H1 (cell line): ENCODE measurements at regions not wholly inside any gene's neighbourhood (a gene's known extent, or its start where the extent isn't known, plus 50 kb on each side); places are given as distances from the start of the nearest gene placed in this dataset.

Experiments used
- CTCF ChIA-PET: fragments of 300-600 bp; sonication (Branson Sonifier 250); formaldehyde crosslinking; loops from one replicate; lab custom pipeline; 2021; ENCODE audit not compliant: partially characterized antibody; lab: Charles Lee
- POLR2A ChIA-PET: fragments of 300-600 bp; sonication (Branson Sonifier 250); formaldehyde crosslinking; loops from one replicate; lab custom pipeline; 2021; ENCODE audit warnings: inconsistent platforms; ENCODE audit not compliant: partially characterized antibody; lab: Charles Lee
- DNase-seq, 2 experiments: peaks; one replicate each; pipeline versions ENCODE4 v3.0.0 to v3.0.0-alpha.2; 2010 to 2022; ENCODE audit warnings: low spot score in 2 of 2, low read depth in 1 of 2, mixed read lengths in 1 of 2
- FAIRE-seq: peaks from 2 replicates; lab custom pipeline; 2011; peaks lifted over from hg19 to GRCh38; lab: Jason Lieb, UNC
- H2AFZ ChIP-seq: 2 replicates; pipeline ENCODE4 v1.8.1; 2012; ENCODE audit warnings: low read length, inconsistent platforms
- H2AK5ac ChIP-seq: 2 replicates; pipeline ENCODE4 v1.6.1; 2013; ENCODE audit warnings: low read depth, low read length
- H2BK120ac ChIP-seq: replicated peaks from 2 replicates; pipeline ENCODE3; 2013; ENCODE audit warnings: low read depth, low read length, inconsistent platforms
- H2BK12ac ChIP-seq: 2 replicates; pipeline ENCODE4 v1.6.1; 2013; ENCODE audit warnings: low read depth, low read length
- H2BK15ac ChIP-seq: 2 replicates; pipeline ENCODE4 v1.6.1; 2013; ENCODE audit warnings: low read length
- H2BK20ac ChIP-seq: 2 replicates; pipeline ENCODE4 v1.6.1; 2013; ENCODE audit warnings: low read length
- H2BK5ac ChIP-seq: 2 replicates; pipeline ENCODE4 v1.6.1; 2013; ENCODE audit warnings: low read depth, low read length
- H3K14ac ChIP-seq: 2 replicates; pipeline ENCODE4 v1.6.1; 2013; ENCODE audit warnings: inconsistent platforms; ENCODE audit not compliant: insufficient read length
- H3K18ac ChIP-seq: 2 replicates; pipeline ENCODE4 v1.6.1; 2013; ENCODE audit warnings: low read length; ENCODE audit errors: extremely low read depth
- H3K23ac ChIP-seq: 2 replicates; pipeline ENCODE4 v1.6.1; 2013; ENCODE audit warnings: inconsistent platforms; ENCODE audit not compliant: insufficient read length
- H3K23me2 ChIP-seq: 2 replicates; pipeline ENCODE4 v1.6.1; 2013; ENCODE audit warnings: low read depth, low read length
- H3K27ac ChIP-seq: 2 replicates; pipeline ENCODE4 v1.6.1; 2011; ENCODE audit warnings: low read depth, low read length, inconsistent platforms
- H3K27me3 ChIP-seq, 4 experiments: replicated peaks in 1 of 4; 1 replicate in 1 of 4; 2 replicates in 3 of 4; pipeline versions ENCODE4 v1.6.1 to v1.8.1; 2011 to 2013; ENCODE audit warnings: low read length in 3 of 4, mild to moderate bottlenecking in 3 of 4, inconsistent platforms in 2 of 4, mixed read lengths in 2 of 4, moderate library complexity in 1 of 4; ENCODE audit not compliant: control insufficient read depth in 3 of 4, insufficient read depth in 3 of 4; ENCODE audit errors: extremely low read depth in 1 of 4
- H3K36me3 ChIP-seq, 4 experiments: 2 replicates each; pipeline versions ENCODE4 v1.6.1 to v1.8.1; 2011 to 2013; ENCODE audit warnings: mild to moderate bottlenecking in 4 of 4, low read length in 3 of 4, moderate library complexity in 2 of 4, control low read depth in 1 of 4, inconsistent platforms in 1 of 4; ENCODE audit not compliant: insufficient read depth in 4 of 4, control insufficient read depth in 2 of 4
- H3K4ac ChIP-seq: replicated peaks from 2 replicates; pipeline ENCODE3; 2013; ENCODE audit warnings: low read length, low read depth, mixed read lengths, inconsistent platforms; ENCODE audit not compliant: insufficient read length
- H3K4me1 ChIP-seq, 4 experiments: replicated peaks in 1 of 4; 1 replicate in 1 of 4; 2 replicates in 3 of 4; pipeline versions ENCODE4 v1.6.1 to v1.8.1; 2011 to 2013; ENCODE audit warnings: low read length in 3 of 4, inconsistent platforms in 2 of 4, mixed read lengths in 1 of 4; ENCODE audit not compliant: insufficient read depth in 4 of 4, control insufficient read depth in 3 of 4
- H3K4me2 ChIP-seq, 2 experiments: 2 replicates each; pipeline versions ENCODE4 v1.6.1 to v1.8.1; 2011 to 2013; ENCODE audit warnings: low read depth in 2 of 2, low read length in 2 of 2, control low read depth in 1 of 2, inconsistent platforms in 1 of 2, mild to moderate bottlenecking in 1 of 2; ENCODE audit not compliant: insufficient read depth in 1 of 2
- H3K4me3 ChIP-seq, 4 experiments: fragments of 200-600, 300-600 bp in 1 of 4; sonication (generic), shearing (Covaris generic), sonication (Bioruptor Twin) in 1 of 4; 2 replicates each; pipeline versions ENCODE4 v1.5.1 to v1.8.1; 2011 to 2016; ENCODE audit warnings: low read length in 4 of 4, low read depth in 3 of 4, control low read depth in 2 of 4, inconsistent platforms in 2 of 4, mild to moderate bottlenecking in 2 of 4, mixed read lengths in 1 of 4, moderate library complexity in 1 of 4; ENCODE audit not compliant: insufficient read depth in 2 of 4; ENCODE audit errors: extremely low read depth in 1 of 4
- H3K56ac ChIP-seq: replicated peaks from 2 replicates; pipeline ENCODE3; 2013; ENCODE audit warnings: low read depth, mild to moderate bottlenecking, mixed read lengths, low read length, inconsistent platforms; ENCODE audit not compliant: insufficient read length
- H3K79me1 ChIP-seq: 2 replicates; pipeline ENCODE4 v1.6.1; 2013; ENCODE audit warnings: low read depth, low read length, control low read depth
- H3K79me2 ChIP-seq, 2 experiments: 2 replicates each; pipeline versions ENCODE4 v1.6.1 to v1.8.1; 2012 to 2013; ENCODE audit warnings: low read length in 2 of 2, mild to moderate bottlenecking in 2 of 2, inconsistent platforms in 1 of 2; ENCODE audit not compliant: insufficient read depth in 2 of 2, control insufficient read depth in 1 of 2
- H3K9ac ChIP-seq, 4 experiments: replicated peaks in 1 of 4; 1 replicate in 1 of 4; 2 replicates in 3 of 4; pipeline versions ENCODE4 v1.6.1 to v1.8.1; 2011 to 2013; ENCODE audit warnings: low read depth in 3 of 4, low read length in 3 of 4, control low read depth in 2 of 4, mild to moderate bottlenecking in 2 of 4, moderate library complexity in 2 of 4, inconsistent platforms in 1 of 4; ENCODE audit errors: extremely low read depth in 1 of 4
- H3K9me3 ChIP-seq, 2 experiments: 2 replicates each; pipeline versions ENCODE4 v1.6.1 to v1.8.1; 2012 to 2013; ENCODE audit warnings: mild to moderate bottlenecking in 2 of 2, moderate library complexity in 2 of 2, control low read depth in 1 of 2, inconsistent platforms in 1 of 2, low read depth in 1 of 2, low read length in 1 of 2, mixed read lengths in 1 of 2; ENCODE audit not compliant: insufficient read depth in 2 of 2
- H4K20me1 ChIP-seq, 2 experiments: replicated peaks in 1 of 2; 2 replicates each; pipeline versions ENCODE3 to v1.8.1; 2011 to 2013; ENCODE audit warnings: inconsistent platforms in 2 of 2, low read length in 2 of 2, mild to moderate bottlenecking in 1 of 2; ENCODE audit not compliant: insufficient read depth in 2 of 2, control insufficient read depth in 1 of 2
- H4K5ac ChIP-seq: 2 replicates; pipeline ENCODE4 v1.6.1; 2013; ENCODE audit warnings: low read length, low read depth, mixed read lengths, inconsistent platforms; ENCODE audit not compliant: insufficient read length
- H4K8ac ChIP-seq: 2 replicates; pipeline ENCODE4 v1.8.0; 2013; ENCODE audit warnings: mild to moderate bottlenecking, moderate library complexity, low read length, inconsistent platforms; ENCODE audit not compliant: insufficient read depth; ENCODE audit errors: extremely low read depth
- H4K91ac ChIP-seq: replicated peaks from 2 replicates; pipeline ENCODE3; 2013; ENCODE audit warnings: low read length, mixed read lengths, inconsistent platforms; ENCODE audit not compliant: insufficient read length
- CBX5 ChIP-seq: fragments of 300-800, 300-1000 bp; sonication (generic); IDR thresholded peaks from 2 replicates; pipeline ENCODE4 v1.7.1; 2016; ENCODE audit warnings: antibody characterized with exemption, low read length, low read depth
- GTF2F1 ChIP-seq: IDR thresholded peaks from 2 replicates; pipeline ENCODE4 v1.6.1; 2012; ENCODE audit warnings: low read depth, low read length, improper control_type of control experiment, borderline replicate concordance
- JUN ChIP-seq: IDR thresholded peaks from 2 replicates; pipeline ENCODE4 v1.6.1; 2011; ENCODE audit warnings: low read depth, mild to moderate bottlenecking, improper control_type of control experiment, low read length
- JUND ChIP-seq: IDR thresholded peaks from 2 replicates; pipeline ENCODE4 v1.6.1; 2011; ENCODE audit warnings: mild to moderate bottlenecking, improper control_type of control experiment, low read length
- NANOG ChIP-seq: IDR thresholded peaks from 2 replicates; pipeline ENCODE4 v1.6.1; 2011; ENCODE audit warnings: low read length, low read depth, mild to moderate bottlenecking, inconsistent platforms; ENCODE audit not compliant: insufficient read depth, poor library complexity, severe bottlenecking
- RXRA ChIP-seq: IDR thresholded peaks from 2 replicates; pipeline ENCODE4 v1.6.1; 2011; ENCODE audit warnings: low read depth, mild to moderate bottlenecking, low read length, moderate library complexity; ENCODE audit not compliant: insufficient read depth
- SAP30 ChIP-seq: fragments of 300-600 bp; sonication (generic); IDR thresholded peaks from 2 replicates; pipeline ENCODE4 v1.7.1; 2012; ENCODE audit warnings: low read length, moderate library complexity, mild to moderate bottlenecking, inconsistent platforms; ENCODE audit not compliant: insufficient read depth, insufficient replicate concordance
- SP4 ChIP-seq: IDR thresholded peaks from 2 replicates; pipeline ENCODE4 v1.6.1; 2012; ENCODE audit warnings: low read length, inconsistent platforms
- SUZ12 ChIP-seq: fragments of 200-600 bp; sonication (generic); IDR thresholded peaks from 2 replicates; pipeline ENCODE4 v1.6.1; 2012; ENCODE audit warnings: mild to moderate bottlenecking, inconsistent platforms, low read length, moderate library complexity, mixed read lengths
- TAF1 ChIP-seq: IDR thresholded peaks from 2 replicates; pipeline ENCODE4 v1.6.1; 2011; ENCODE audit warnings: mild to moderate bottlenecking, low read depth, low read length
- TAF7 ChIP-seq: optimal IDR thresholded peaks from 2 replicates; pipeline ENCODE3; 2011; ENCODE audit warnings: low read depth, mild to moderate bottlenecking, inconsistent platforms, low read length, moderate library complexity, borderline replicate concordance
- TBP ChIP-seq: IDR thresholded peaks from 2 replicates; pipeline ENCODE4 v1.6.1; 2011; ENCODE audit warnings: low read depth, low read length, improper control_type of control experiment
- YY1 ChIP-seq: IDR thresholded peaks from 2 replicates; pipeline ENCODE4 v1.6.1; 2011; ENCODE audit warnings: low read depth, mild to moderate bottlenecking, low read length
- WGBS, 2 experiments: shearing (Covaris generic) in 1 of 2; methylation state at CpG; one replicate each; pipeline versions ENCODE4 v1.1.6 to v1.1.7; 2013 to 2015; ENCODE audit warnings: low lambda C conversion rate in 2 of 2, mixed read lengths in 2 of 2, inconsistent platforms in 1 of 2, low coverage in 1 of 2, missing lambda C conversion rate in 1 of 2; ENCODE audit not compliant: insufficient replicate concordance in 2 of 2, insufficient coverage in 1 of 2, insufficient read length in 1 of 2; ENCODE audit errors: extremely low coverage in 1 of 2, missing lambda C conversion rate in 1 of 2; 5-methylcytosine and 5-hydroxymethylcytosine counted together
- TF ChIP-seq, protein P1 (sequence below): IDR thresholded peaks from 2 replicates; pipeline ENCODE4 v1.6.1; 2012; ENCODE audit warnings: low read length, inconsistent platforms

DNA sequence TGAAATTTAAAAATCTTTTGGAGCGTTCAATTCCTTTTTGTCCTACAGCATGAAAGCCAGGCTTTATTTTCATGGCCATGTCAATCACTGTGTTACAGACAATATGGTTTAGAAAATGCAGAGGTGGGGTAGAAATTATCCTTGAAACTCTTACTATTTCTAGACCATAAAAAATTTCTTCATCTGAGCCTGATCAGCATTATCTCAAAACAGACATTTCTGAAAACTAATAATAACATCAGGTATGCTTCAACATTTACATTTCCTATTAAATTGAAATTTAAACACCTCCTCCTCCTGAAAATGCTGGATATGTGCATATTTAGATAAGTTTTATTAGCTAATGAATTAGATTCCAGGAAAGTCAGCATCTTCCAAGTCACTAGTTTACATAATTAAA, 570.6 kb downstream of the RIT2 start:
- Histone ChIP-seq H3K27me3 (no peaks in the 10 kb centered on the region), H4K5ac (peak overlapping the region; percentile 4), H3K9ac (no peak overlapping the region), H3K4me3 (peak overlapping the region in 1 of 4 experiments; percentile 1; a peak in 1 of 8 replicates), H3K4me2 (no peak overlapping the region), H3K4ac (no peak overlapping the region), H3K23ac (no peak overlapping the region), H4K91ac (no peak overlapping the region), H2BK5ac (no peak overlapping the region), H2BK15ac (no peak overlapping the region), H3K27ac (no peak overlapping the region), H3K79me1 (no peaks in the 10 kb centered on the region), H3K9me3 (no peaks in the 10 kb centered on the region), H4K20me1 (no peaks in the 10 kb centered on the region), H3K56ac (no peak overlapping the region), H2BK20ac (no peak overlapping the region), H4K8ac (no peak overlapping the region), H2AFZ (no peak overlapping the region), H3K79me2 (no peaks in the 10 kb centered on the region), H3K4me1 (peaks cover 0 to 5% (median 1%) of the 10 kb centered on the region in 4 experiments; a peak in 3 of 7 replicates), H2BK12ac (no peak overlapping the region), H3K18ac (no peak overlapping the region), H2AK5ac (no peak overlapping the region), H3K36me3 (no peaks in the 10 kb centered on the region), H3K14ac (no peak overlapping the region), H3K23me2 (no peaks in the 10 kb centered on the region), H2BK120ac (no peak overlapping the region)
- WGBS, 2 experiments: 79% methylated on average over 1 of the region's 1 CpG; no CpG with 5 or more reads in 1 of the 2 experiments
- ChIA-PET POLR2A (no interaction called here), CTCF (no interaction called here)
- DNase-seq (no peak), FAIRE-seq (no peak)
- TF ChIP-seq TBP (no peak), JUND (no peak), RXRA (no peak), TAF1 (no peak), NANOG (no peak), YY1 (no peak), TAF7 (no peak), SAP30 (no peak), GTF2F1 (no peak), SP4 (no peak), SUZ12 (no peak), JUN (no peak), CBX5 (no peak)
- TF ChIP-seq, protein P1, sequence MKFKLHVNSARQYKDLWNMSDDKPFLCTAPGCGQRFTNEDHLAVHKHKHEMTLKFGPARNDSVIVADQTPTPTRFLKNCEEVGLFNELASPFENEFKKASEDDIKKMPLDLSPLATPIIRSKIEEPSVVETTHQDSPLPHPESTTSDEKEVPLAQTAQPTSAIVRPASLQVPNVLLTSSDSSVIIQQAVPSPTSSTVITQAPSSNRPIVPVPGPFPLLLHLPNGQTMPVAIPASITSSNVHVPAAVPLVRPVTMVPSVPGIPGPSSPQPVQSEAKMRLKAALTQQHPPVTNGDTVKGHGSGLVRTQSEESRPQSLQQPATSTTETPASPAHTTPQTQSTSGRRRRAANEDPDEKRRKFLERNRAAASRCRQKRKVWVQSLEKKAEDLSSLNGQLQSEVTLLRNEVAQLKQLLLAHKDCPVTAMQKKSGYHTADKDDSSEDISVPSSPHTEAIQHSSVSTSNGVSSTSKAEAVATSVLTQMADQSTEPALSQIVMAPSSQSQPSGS: no peak
